ENCODE measurements at regions not wholly inside any gene's neighbourhood (a gene's known extent, or its start where the extent isn't known, plus 50 kb on each side); places are given as distances from the start of the nearest gene placed in this dataset.

DNA sequence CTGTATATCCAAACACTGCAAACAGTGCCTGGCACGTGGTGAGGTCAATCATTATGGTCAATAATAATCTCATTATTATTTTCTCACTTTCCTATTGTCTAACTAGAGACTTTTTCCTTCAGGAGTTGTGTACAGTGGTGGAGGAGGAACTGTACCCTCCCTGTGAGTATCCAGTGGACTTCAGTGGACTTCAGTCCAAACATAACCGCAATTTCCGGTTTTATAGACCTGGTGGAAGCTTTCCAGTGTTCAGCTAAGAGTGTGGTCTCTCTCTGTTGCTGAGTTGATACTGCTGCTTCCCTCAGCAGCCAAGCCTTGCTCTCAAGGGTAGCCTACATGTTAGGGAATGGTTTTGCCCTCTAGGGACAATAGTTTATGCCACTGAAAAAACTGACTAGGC is 447.1 kb downstream of the TMEM182 start:
- no peaks in the 10 kb centered on the region for H4K20me1 ChIP-seq (ENCODE audit: insufficient read depth, low read length)
- H3K79me2 ChIP-seq (ENCODE audit: insufficient read depth, low read length), result no peaks in the 10 kb centered on the region
- H3K4me1 ChIP-seq (ENCODE audit: insufficient read depth, low read length), result no peaks in the 10 kb centered on the region
- DNase-seq, result no peak
- no peak overlapping the region for H2AFZ ChIP-seq (ENCODE audit: low read depth, low read length)
- H3K36me3 ChIP-seq (ENCODE audit: insufficient read depth, low read length), result no peaks in the 10 kb centered on the region
- ATAC-seq (ENCODE audit: insufficient read depth, low read depth), result no peak
- no peaks in the 10 kb centered on the region for H3K9me3 ChIP-seq (ENCODE audit: insufficient read depth, low read length, severe bottlenecking)
- H3K4me2 ChIP-seq (ENCODE audit: insufficient read depth, low read length), result no peak overlapping the region
- H3K27ac ChIP-seq (ENCODE audit: low read length), result no peak overlapping the region
- TF ChIP-seq, protein P1, sequence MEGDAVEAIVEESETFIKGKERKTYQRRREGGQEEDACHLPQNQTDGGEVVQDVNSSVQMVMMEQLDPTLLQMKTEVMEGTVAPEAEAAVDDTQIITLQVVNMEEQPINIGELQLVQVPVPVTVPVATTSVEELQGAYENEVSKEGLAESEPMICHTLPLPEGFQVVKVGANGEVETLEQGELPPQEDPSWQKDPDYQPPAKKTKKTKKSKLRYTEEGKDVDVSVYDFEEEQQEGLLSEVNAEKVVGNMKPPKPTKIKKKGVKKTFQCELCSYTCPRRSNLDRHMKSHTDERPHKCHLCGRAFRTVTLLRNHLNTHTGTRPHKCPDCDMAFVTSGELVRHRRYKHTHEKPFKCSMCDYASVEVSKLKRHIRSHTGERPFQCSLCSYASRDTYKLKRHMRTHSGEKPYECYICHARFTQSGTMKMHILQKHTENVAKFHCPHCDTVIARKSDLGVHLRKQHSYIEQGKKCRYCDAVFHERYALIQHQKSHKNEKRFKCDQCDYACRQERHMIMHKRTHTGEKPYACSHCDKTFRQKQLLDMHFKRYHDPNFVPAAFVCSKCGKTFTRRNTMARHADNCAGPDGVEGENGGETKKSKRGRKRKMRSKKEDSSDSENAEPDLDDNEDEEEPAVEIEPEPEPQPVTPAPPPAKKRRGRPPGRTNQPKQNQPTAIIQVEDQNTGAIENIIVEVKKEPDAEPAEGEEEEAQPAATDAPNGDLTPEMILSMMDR (IDR thresholded peaks at IDR 0.05; ENCODE audit: borderline replicate concordance, extremely low read depth, low read length, poor library complexity, severe bottlenecking), result no peak
- no peak for TF ChIP-seq EZH2 (IDR thresholded peaks at IDR 0.05; ENCODE audit: borderline replicate concordance, low read depth, low read length, severe bottlenecking)
- H3K9ac ChIP-seq (ENCODE audit: low read depth, low read length), result no peak overlapping the region
- H3K4me3 ChIP-seq (ENCODE audit: low read depth in 1 of 2, low read length in 2 of 2), result no peak overlapping the region
- no peaks in the 10 kb centered on the region for H3K27me3 ChIP-seq (ENCODE audit: insufficient read depth, low read length, poor library complexity)

- Histone ChIP-seq H4K20me1 (ENCODE audit: insufficient read depth, low read length) (no peaks in the 10 kb centered on the region), H3K27me3 (ENCODE audit: insufficient read depth, low read length, poor library complexity) (no peaks in the 10 kb centered on the region), H3K36me3 (ENCODE audit: insufficient read depth, low read length) (no peaks in the 10 kb centered on the region), H2AFZ (ENCODE audit: low read depth, low read length) (no peak overlapping the region), H3K4me1 (ENCODE audit: insufficient read depth, low read length) (no peaks in the 10 kb centered on the region), H3K9me3 (ENCODE audit: insufficient read depth, low read length, severe bottlenecking) (no peaks in the 10 kb centered on the region), H3K4me3 (ENCODE audit: low read depth in 1 of 2, low read length in 2 of 2) (no peak overlapping the region), H3K9ac (ENCODE audit: low read depth, low read length) (no peak overlapping the region), H3K4me2 (ENCODE audit: insufficient read depth, low read length) (no peak overlapping the region), H3K27ac (ENCODE audit: low read length) (no peak overlapping the region), H3K79me2 (ENCODE audit: insufficient read depth, low read length) (no peaks in the 10 kb centered on the region)
- DNase-seq (no peak), ATAC-seq (ENCODE audit: insufficient read depth, low read depth) (no peak)
- no peak for TF ChIP-seq EZH2 (IDR thresholded peaks at IDR 0.05; ENCODE audit: borderline replicate concordance, low read depth, low read length, severe bottlenecking)
- TF ChIP-seq, protein P1 (IDR thresholded peaks at IDR 0.05; ENCODE audit: borderline replicate concordance, extremely low read depth, low read length, poor library complexity, severe bottlenecking), result no peak
Measured at GRCh38 chr2:103213028-103213542, 451.3 kb downstream of the TMEM182 start.

GRCh38 chr2:103218516-103218915 is 456.7 kb downstream of the TMEM182 start:
- no peak for DNase-seq
- Histone ChIP-seq H3K4me1 (ENCODE audit: insufficient read depth, low read length) (no peaks in the 10 kb centered on the region), H3K9me3 (ENCODE audit: insufficient read depth, low read length, severe bottlenecking) (no peaks in the 10 kb centered on the region), H3K27ac (ENCODE audit: low read length) (no peak overlapping the region), H4K20me1 (ENCODE audit: insufficient read depth, low read length) (no peaks in the 10 kb centered on the region), H2AFZ (ENCODE audit: low read depth, low read length) (no peak overlapping the region), H3K27me3 (ENCODE audit: insufficient read depth, low read length, poor library complexity) (no peaks in the 10 kb centered on the region), H3K79me2 (ENCODE audit: insufficient read depth, low read length) (no peaks in the 10 kb centered on the region), H3K36me3 (ENCODE audit: insufficient read depth, low read length) (no peaks in the 10 kb centered on the region), H3K4me3 (ENCODE audit: low read depth in 1 of 2, low read length in 2 of 2) (no peak overlapping the region), H3K4me2 (ENCODE audit: insufficient read depth, low read length) (no peak overlapping the region), H3K9ac (ENCODE audit: low read depth, low read length) (no peak overlapping the region)
- ATAC-seq (ENCODE audit: insufficient read depth, low read depth), result no peak
- TF ChIP-seq EZH2 (IDR thresholded peaks at IDR 0.05; ENCODE audit: borderline replicate concordance, low read depth, low read length, severe bottlenecking), result no peak
- TF ChIP-seq, protein P1 (IDR thresholded peaks at IDR 0.05; ENCODE audit: borderline replicate concordance, extremely low read depth, low read length, poor library complexity, severe bottlenecking), result no peak

GRCh38 chr2:103219398-103219797 is 457.6 kb downstream of the TMEM182 start:
- Histone ChIP-seq H3K9me3 (ENCODE audit: insufficient read depth, low read length, severe bottlenecking) (no peaks in the 10 kb centered on the region), H3K79me2 (ENCODE audit: insufficient read depth, low read length) (no peaks in the 10 kb centered on the region), H3K9ac (ENCODE audit: low read depth, low read length) (no peak overlapping the region), H3K4me3 (ENCODE audit: low read depth in 1 of 2, low read length in 2 of 2) (no peak overlapping the region), H3K27me3 (ENCODE audit: insufficient read depth, low read length, poor library complexity) (no peaks in the 10 kb centered on the region), H3K27ac (ENCODE audit: low read length) (no peak overlapping the region), H3K4me2 (ENCODE audit: insufficient read depth, low read length) (no peak overlapping the region), H3K36me3 (ENCODE audit: insufficient read depth, low read length) (no peaks in the 10 kb centered on the region), H4K20me1 (ENCODE audit: insufficient read depth, low read length) (no peaks in the 10 kb centered on the region), H3K4me1 (ENCODE audit: insufficient read depth, low read length) (no peaks in the 10 kb centered on the region), H2AFZ (ENCODE audit: low read depth, low read length) (no peak overlapping the region)
- TF ChIP-seq EZH2 (IDR thresholded peaks at IDR 0.05; ENCODE audit: borderline replicate concordance, low read depth, low read length, severe bottlenecking), result no peak
- TF ChIP-seq, protein P1 (IDR thresholded peaks at IDR 0.05; ENCODE audit: borderline replicate concordance, extremely low read depth, low read length, poor library complexity, severe bottlenecking), result no peak
- ATAC-seq (ENCODE audit: insufficient read depth, low read depth) (no peak), DNase-seq (no peak)

All from DND-41 (cell line).